ENCODE measurements at regions not wholly inside any gene's neighbourhood (a gene's known extent, or its start where the extent isn't known, plus 50 kb on each side); places are given as distances from the start of the nearest gene placed in this dataset.

GRCh38 chr2:207467716-207468347 lies 61.9 kb upstream of the CREB1 start:
- TF ChIP-seq POLR2A (IDR thresholded peaks at IDR 0.05), result no peak
- no peak for TF ChIP-seq CTCF (IDR thresholded peaks at IDR 0.05)
